CD4-positive, alpha-beta T cell (primary cell): ENCODE measurements at regions not wholly inside any gene's neighbourhood (a gene's known extent, or its start where the extent isn't known, plus 50 kb on each side); places are given as distances from the start of the nearest gene placed in this dataset.

ENCODE experiments used
- ATAC-seq: fragments of 200-7000 bp; cut with Tn5 transposase; one replicate; pipeline ENCODE4 v1.10.0; 2022; ENCODE audit warnings: mild to moderate bottlenecking; ENCODE audit not compliant: poor library complexity
- CTCF ChIA-PET: fragments of 350-600 bp; sonication (Branson Sonifier 250); formaldehyde crosslinking; loops from one replicate; lab custom pipeline; 2021; ENCODE audit warnings: antibody characterized with exemption, inconsistent platforms; lab: Charles Lee
- POLR2A ChIA-PET: fragments of 350-600 bp; sonication (Branson Sonifier 250); formaldehyde crosslinking; loops from one replicate; lab custom pipeline; 2021; ENCODE audit warnings: antibody characterized with exemption, inconsistent platforms; lab: Charles Lee
- DNase-seq, 14 experiments: peaks; one replicate each; pipeline ENCODE4 v3.0.0-alpha.2; 2013 to 2020; ENCODE audit warnings: mixed read lengths in 2 of 14
- H3K27ac ChIP-seq, 2 donors: one replicate each; pipeline versions ENCODE4 v1.5.1 to v1.7.0; 2013; ENCODE audit warnings: low read length in 2 of 2, low read depth in 1 of 2, mild to moderate bottlenecking in 1 of 2
- H3K27me3 ChIP-seq, 2 experiments: 1 replicate in 1 of 2; 2 replicates in 1 of 2; pipeline versions ENCODE4 v1.6.1 to v1.7.0; 2013; ENCODE audit warnings: low read length in 2 of 2, control low read depth in 1 of 2, mild to moderate bottlenecking in 1 of 2, moderate library complexity in 1 of 2; ENCODE audit not compliant: insufficient read depth in 2 of 2, control insufficient read depth in 1 of 2
- H3K36me3 ChIP-seq: one replicate; pipeline ENCODE4 v1.6.1; 2013; ENCODE audit warnings: low read length, control low read depth; ENCODE audit not compliant: insufficient read depth
- H3K4me1 ChIP-seq: one replicate; pipeline ENCODE4 v1.6.1; 2013; ENCODE audit warnings: low read length, control low read depth; ENCODE audit not compliant: insufficient read depth
- H3K4me3 ChIP-seq: one replicate; pipeline ENCODE4 v1.5.1; 2013; ENCODE audit warnings: mild to moderate bottlenecking, low read length, moderate library complexity
- H3K9me3 ChIP-seq, 2 experiments: 1 replicate in 1 of 2; 2 replicates in 1 of 2; pipeline versions ENCODE4 v1.6.1 to v1.7.0; 2013; ENCODE audit warnings: low read length in 2 of 2, mild to moderate bottlenecking in 2 of 2, control low read depth in 1 of 2, moderate library complexity in 1 of 2; ENCODE audit not compliant: control insufficient read depth in 1 of 2, insufficient read depth in 1 of 2
- H3K27ac Mint-ChIP-seq: one replicate; pipeline ENCODE4 v1.8.0; 2020; ENCODE audit warnings: mixed read lengths
- H3K27me3 Mint-ChIP-seq: one replicate; pipeline ENCODE4 v1.8.0; 2021; ENCODE audit warnings: mixed read lengths
- H3K36me3 Mint-ChIP-seq: one replicate; pipeline ENCODE4 v1.8.0; 2021; ENCODE audit warnings: low read depth, mixed read lengths
- H3K4me1 Mint-ChIP-seq: one replicate; pipeline ENCODE4 v1.8.0; 2021; ENCODE audit warnings: low read depth, mixed read lengths
- H3K4me3 Mint-ChIP-seq: one replicate; pipeline ENCODE4 v1.8.0; 2020; ENCODE audit warnings: mild to moderate bottlenecking, mixed read lengths
- H3K9me3 Mint-ChIP-seq: one replicate; pipeline ENCODE4 v1.8.0; 2020; ENCODE audit warnings: mixed read lengths
- intact Hi-C, 2 experiments: fragments of 100-400 bp; cut with DNase I in 1 of 2; cut with micrococcal nuclease in 1 of 2; formaldehyde crosslinking; loops; one replicate each; pipeline versions ENCODE4 v1.15.1 to v1.9.0; 2023 to 2025; cut with DNase I, micrococcal nuclease
- TF ChIP-seq, protein P1 (sequence below): fragments of 200-600 bp; IDR thresholded peaks from one replicate; pipeline ENCODE4 v1.8.0; 2022; ENCODE audit warnings: antibody characterized with exemption, mild to moderate bottlenecking

GRCh38 chr18:30245766-30246455 is 796.6 kb downstream of the DSC3 start:
- ChIA-PET CTCF (no interaction called here), POLR2A (no interaction called here)
- peaks cover 13% of the 10 kb centered on the region for H3K9me3 Mint-ChIP-seq
- no peak overlapping the region for H3K4me3 ChIP-seq
- DNase-seq (no peak), ATAC-seq (no peak)
- no peaks in the 10 kb centered on the region for H3K27me3 Mint-ChIP-seq
- peaks cover 0 to 3% of the 10 kb centered on the region in 2 experiments for H3K9me3 ChIP-seq
- intact Hi-C loops, result no loop called here
- H3K27me3 ChIP-seq, result no peaks in the 10 kb centered on the region
- no peaks in the 10 kb centered on the region for H3K36me3 Mint-ChIP-seq
- H3K4me1 ChIP-seq, result no peaks in the 10 kb centered on the region
- H3K36me3 ChIP-seq, result no peaks in the 10 kb centered on the region
- H3K27ac ChIP-seq, result no peak overlapping the region
- TF ChIP-seq, protein P1, sequence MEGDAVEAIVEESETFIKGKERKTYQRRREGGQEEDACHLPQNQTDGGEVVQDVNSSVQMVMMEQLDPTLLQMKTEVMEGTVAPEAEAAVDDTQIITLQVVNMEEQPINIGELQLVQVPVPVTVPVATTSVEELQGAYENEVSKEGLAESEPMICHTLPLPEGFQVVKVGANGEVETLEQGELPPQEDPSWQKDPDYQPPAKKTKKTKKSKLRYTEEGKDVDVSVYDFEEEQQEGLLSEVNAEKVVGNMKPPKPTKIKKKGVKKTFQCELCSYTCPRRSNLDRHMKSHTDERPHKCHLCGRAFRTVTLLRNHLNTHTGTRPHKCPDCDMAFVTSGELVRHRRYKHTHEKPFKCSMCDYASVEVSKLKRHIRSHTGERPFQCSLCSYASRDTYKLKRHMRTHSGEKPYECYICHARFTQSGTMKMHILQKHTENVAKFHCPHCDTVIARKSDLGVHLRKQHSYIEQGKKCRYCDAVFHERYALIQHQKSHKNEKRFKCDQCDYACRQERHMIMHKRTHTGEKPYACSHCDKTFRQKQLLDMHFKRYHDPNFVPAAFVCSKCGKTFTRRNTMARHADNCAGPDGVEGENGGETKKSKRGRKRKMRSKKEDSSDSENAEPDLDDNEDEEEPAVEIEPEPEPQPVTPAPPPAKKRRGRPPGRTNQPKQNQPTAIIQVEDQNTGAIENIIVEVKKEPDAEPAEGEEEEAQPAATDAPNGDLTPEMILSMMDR, result no peak
- H3K4me3 Mint-ChIP-seq, result no peak overlapping the region
- no peaks in the 10 kb centered on the region for H3K4me1 Mint-ChIP-seq
- H3K27ac Mint-ChIP-seq, result no peak overlapping the region

DNA sequence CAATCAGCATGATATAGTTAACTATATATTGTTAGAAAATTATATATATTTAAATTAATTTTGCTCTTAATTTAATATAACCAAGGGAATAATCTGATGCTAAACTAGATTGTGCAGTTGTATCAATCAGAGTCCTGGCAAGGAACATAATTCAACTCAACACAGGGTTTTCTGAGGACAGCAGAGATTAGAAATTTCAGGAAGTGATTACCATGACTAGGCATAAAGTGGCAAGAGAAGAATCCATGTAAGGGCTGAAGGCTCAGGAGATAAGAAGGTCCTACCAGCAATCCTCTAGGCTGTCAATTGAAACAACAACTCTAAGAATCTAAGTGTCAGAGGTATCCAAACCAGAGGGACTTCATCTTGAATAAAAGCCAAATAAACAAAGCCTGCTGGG is 807.8 kb downstream of the DSC3 start:
- Histone ChIP-seq H3K4me1 (no peaks in the 10 kb centered on the region), H3K36me3 (no peaks in the 10 kb centered on the region), H3K4me3 (no peak overlapping the region), H3K9me3 (peaks cover 0 to 6% of the 10 kb centered on the region in 2 experiments), H3K27me3 (no peaks in the 10 kb centered on the region), H3K27ac (no peak overlapping the region)
- ChIA-PET CTCF (no interaction called here), POLR2A (no interaction called here)
- H3K9me3 Mint-ChIP-seq, result peaks cover 10% of the 10 kb centered on the region
- no peak overlapping the region for H3K27ac Mint-ChIP-seq
- ATAC-seq, result no peak
- H3K4me1 Mint-ChIP-seq, result no peaks in the 10 kb centered on the region
- no peak for DNase-seq
- no peak overlapping the region for H3K4me3 Mint-ChIP-seq
- H3K27me3 Mint-ChIP-seq, result no peaks in the 10 kb centered on the region
- no peaks in the 10 kb centered on the region for H3K36me3 Mint-ChIP-seq
- TF ChIP-seq, protein P1, result no peak
- intact Hi-C loops, result no loop called here

DNA sequence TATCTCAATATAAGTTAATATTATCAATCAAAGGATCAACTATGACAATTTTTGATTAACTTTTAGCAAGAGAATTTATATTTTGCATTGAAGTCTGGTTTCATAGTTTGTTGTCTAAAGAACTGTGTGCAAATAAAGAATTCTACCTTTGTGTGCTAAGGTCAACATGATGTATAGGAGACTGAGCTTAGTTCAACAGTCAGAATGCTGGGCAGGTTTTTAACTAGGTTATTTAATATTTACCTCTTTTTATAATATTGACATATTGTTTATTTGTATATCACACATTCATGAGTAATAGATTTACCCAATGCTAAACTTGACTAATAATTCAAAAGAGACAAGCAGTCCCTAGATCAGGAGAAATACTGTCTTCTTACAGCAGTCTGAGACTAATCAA is 831.4 kb downstream of the DSC3 start:
- H3K9me3 ChIP-seq, result peaks cover 0 to 19% of the 10 kb centered on the region in 2 experiments
- ChIA-PET POLR2A (no interaction called here), CTCF (no interaction called here)
- H3K27ac Mint-ChIP-seq, result no peak overlapping the region
- no peak overlapping the region for H3K4me3 Mint-ChIP-seq
- no peak overlapping the region for H3K4me3 ChIP-seq
- TF ChIP-seq, protein P1, result no peak
- no peak overlapping the region for H3K27ac ChIP-seq
- no peaks in the 10 kb centered on the region for H3K4me1 Mint-ChIP-seq
- intact Hi-C loops, result no loop called here
- H3K4me1 ChIP-seq, result no peaks in the 10 kb centered on the region
- H3K27me3 Mint-ChIP-seq, result no peaks in the 10 kb centered on the region
- DNase-seq, result no peak
- no peaks in the 10 kb centered on the region for H3K27me3 ChIP-seq
- no peaks in the 10 kb centered on the region for H3K36me3 ChIP-seq
- H3K36me3 Mint-ChIP-seq, result no peaks in the 10 kb centered on the region
- peaks cover 4% of the 10 kb centered on the region for H3K9me3 Mint-ChIP-seq
- ATAC-seq, result no peak
